NT2/D1 (cell line): ENCODE measurements at regions not wholly inside any gene's neighbourhood (a gene's known extent, or its start where the extent isn't known, plus 50 kb on each side); places are given as distances from the start of the nearest gene placed in this dataset.
"Not testable (repeated sequence)": the region's sequence is repeated elsewhere in the genome, so short reads cannot be mapped to it uniquely, and the experiment has no call there.

Experiments used
- DNase-seq: peaks from one replicate; pipeline ENCODE4 v3.0.0-alpha.2; 2011; ENCODE audit warnings: low read depth, low spot score
- H3K27me3 ChIP-seq: 2 replicates; pipeline ENCODE4 v1.6.0; 2011; ENCODE audit warnings: mild to moderate bottlenecking; ENCODE audit not compliant: insufficient read length, insufficient read depth
- H3K36me3 ChIP-seq: 2 replicates; pipeline ENCODE4 v1.6.1; 2011; ENCODE audit warnings: mild to moderate bottlenecking, low read length, mixed read lengths; ENCODE audit not compliant: insufficient read depth, insufficient read length
- H3K4me1 ChIP-seq: 2 replicates; pipeline ENCODE4 v1.5.1; 2011; ENCODE audit not compliant: insufficient read depth, insufficient read length
- H3K4me3 ChIP-seq: 2 replicates; pipeline ENCODE4 v1.5.1; 2011; ENCODE audit warnings: low read depth; ENCODE audit not compliant: insufficient read length
- H3K9ac ChIP-seq: 2 replicates; pipeline ENCODE4 v1.6.0; 2011; ENCODE audit warnings: low read depth; ENCODE audit not compliant: insufficient read length
- H3K9me3 ChIP-seq: 2 replicates; pipeline ENCODE4 v1.5.1; 2011; ENCODE audit warnings: mild to moderate bottlenecking, low read length; ENCODE audit not compliant: insufficient read depth
- SUZ12 ChIP-seq: IDR thresholded peaks from 2 replicates; pipeline ENCODE4 v1.6.1; 2011; ENCODE audit not compliant: insufficient read length, insufficient read depth; ENCODE audit errors: extremely low read depth
- YY1 ChIP-seq: IDR thresholded peaks from 2 replicates; pipeline ENCODE4 v1.6.1; 2011; ENCODE audit not compliant: insufficient read length, insufficient read depth
- ZNF274 ChIP-seq: IDR thresholded peaks from 2 replicates; pipeline ENCODE4 v1.6.1; 2011; ENCODE audit warnings: mild to moderate bottlenecking, low read depth, low read length

DNA sequence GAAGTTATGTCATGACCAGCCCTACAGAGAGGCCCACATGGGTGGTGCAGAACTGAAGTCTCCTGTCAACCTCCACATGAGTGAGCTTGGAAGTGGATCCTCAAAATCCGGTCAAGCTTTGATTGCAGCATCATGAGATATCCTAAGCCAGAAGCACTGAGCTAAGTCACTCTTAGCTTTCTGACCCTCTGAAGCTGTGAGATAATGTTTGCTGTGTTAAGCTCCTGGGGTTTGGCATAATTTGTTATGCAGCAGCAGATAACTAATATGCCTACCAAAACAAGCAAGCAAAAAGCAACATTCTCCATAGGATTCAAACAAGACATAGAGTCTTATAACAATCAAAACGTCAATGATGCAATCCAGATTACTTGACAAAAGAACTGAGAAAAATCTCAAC, 87.6 kb upstream of the GRIN2B start:
- H3K9me3 ChIP-seq: no peaks in the 10 kb centered on the region
- no peaks in the 10 kb centered on the region for H3K36me3 ChIP-seq
- H3K27me3 ChIP-seq: no peaks in the 10 kb centered on the region
- H3K9ac ChIP-seq: no peak overlapping the region
- no peak for DNase-seq
- no peak for TF ChIP-seq SUZ12
- no peak for TF ChIP-seq YY1
- TF ChIP-seq ZNF274: no peak
- H3K4me1 ChIP-seq: no peaks in the 10 kb centered on the region
- no peak overlapping the region for H3K4me3 ChIP-seq

DNA sequence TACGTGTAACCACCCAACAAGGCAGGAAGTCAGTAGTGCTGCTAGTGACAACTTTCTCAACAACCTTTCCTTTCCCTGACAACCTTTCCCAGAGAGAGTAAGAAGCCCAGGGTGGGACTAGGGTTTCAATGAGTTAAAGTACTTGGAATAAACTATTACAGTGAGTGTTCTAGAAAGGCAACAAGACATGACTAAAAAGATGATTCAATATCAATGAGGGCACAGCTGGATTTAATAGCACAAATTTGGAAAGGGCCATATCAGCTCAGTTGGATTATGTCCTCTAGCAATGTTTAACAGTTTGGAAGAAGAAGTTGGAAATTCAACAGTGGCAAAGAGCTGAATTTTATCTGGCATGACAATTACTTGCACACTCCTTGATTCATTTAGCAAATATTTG, 90.4 kb upstream of the GRIN2B start:
- no peaks in the 10 kb centered on the region for H3K4me1 ChIP-seq
- TF ChIP-seq ZNF274 (no peak), YY1 (no peak), SUZ12 (no peak)
- no peaks in the 10 kb centered on the region for H3K27me3 ChIP-seq
- no peaks in the 10 kb centered on the region for H3K36me3 ChIP-seq
- H3K4me3 ChIP-seq: no peak overlapping the region
- no peaks in the 10 kb centered on the region; the same call in 1 of the 2 replicates for H3K9me3 ChIP-seq
- H3K9ac ChIP-seq: no peak overlapping the region
- DNase-seq: no peak

DNA sequence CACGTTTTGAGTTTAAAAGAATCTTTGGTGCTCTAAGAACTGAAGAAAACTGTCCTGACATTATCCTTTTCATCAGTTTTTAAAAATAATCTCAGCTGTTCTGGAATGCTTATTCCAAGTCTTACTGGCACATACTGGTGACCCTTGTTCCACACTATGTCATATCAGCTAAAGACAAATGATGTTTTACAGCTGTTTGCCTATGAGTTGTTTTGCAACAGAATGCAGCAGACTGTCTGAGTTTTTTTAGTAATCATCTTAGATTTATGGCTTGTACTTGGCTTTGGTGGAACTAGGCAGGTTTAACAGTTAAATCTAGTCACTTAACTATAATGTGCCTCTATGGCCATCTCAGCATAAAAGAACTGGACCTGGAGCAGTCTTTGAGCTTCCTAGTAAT, 91.6 kb upstream of the GRIN2B start:
- H3K27me3 ChIP-seq: no peaks in the 10 kb centered on the region
- H3K9me3 ChIP-seq: peaks cover 5% of the 10 kb centered on the region; the same call in 1 of the 2 replicates
- TF ChIP-seq SUZ12: no peak
- TF ChIP-seq YY1: no peak
- no peak for TF ChIP-seq ZNF274
- no peaks in the 10 kb centered on the region for H3K4me1 ChIP-seq
- H3K9ac ChIP-seq: no peak overlapping the region
- H3K4me3 ChIP-seq: no peak overlapping the region
- no peak for DNase-seq
- H3K36me3 ChIP-seq: no peaks in the 10 kb centered on the region

DNA sequence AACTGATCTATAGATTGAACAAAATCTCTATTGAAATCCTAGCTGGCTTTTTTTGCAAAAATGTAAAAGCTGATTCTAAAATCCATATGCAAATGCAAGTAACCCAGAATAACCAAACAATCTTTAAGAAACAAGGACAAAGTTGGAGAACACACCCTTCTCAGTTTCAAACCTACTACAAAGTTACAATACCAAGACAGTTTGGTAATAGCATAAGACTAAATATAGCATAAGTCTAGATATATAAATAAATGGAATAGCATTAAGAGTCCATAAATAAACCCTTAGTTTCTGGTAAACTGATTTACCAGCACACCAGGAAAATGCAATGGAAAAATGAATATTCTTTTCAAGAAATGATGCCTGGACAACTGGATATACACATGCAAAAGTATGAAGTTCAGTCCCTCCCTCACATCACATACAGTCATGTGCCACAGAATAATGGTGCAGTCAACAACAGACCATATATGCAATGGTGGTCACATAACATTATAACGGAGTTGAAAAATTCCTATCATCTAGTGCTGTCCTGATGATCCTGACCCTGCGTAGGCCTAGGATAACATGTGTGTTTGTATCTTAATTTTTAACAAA, 94.5 kb upstream of the GRIN2B start:
- DNase-seq: no peak
- TF ChIP-seq SUZ12 (no peak), ZNF274 (no peak), YY1 (no peak)
- Histone ChIP-seq H3K27me3 (no peaks in the 10 kb centered on the region), H3K9ac (no peak overlapping the region), H3K36me3 (no peaks in the 10 kb centered on the region), H3K9me3 (peaks cover 5% of the 10 kb centered on the region; the same call in 1 of the 2 replicates), H3K4me3 (no peak overlapping the region), H3K4me1 (no peaks in the 10 kb centered on the region)

DNA sequence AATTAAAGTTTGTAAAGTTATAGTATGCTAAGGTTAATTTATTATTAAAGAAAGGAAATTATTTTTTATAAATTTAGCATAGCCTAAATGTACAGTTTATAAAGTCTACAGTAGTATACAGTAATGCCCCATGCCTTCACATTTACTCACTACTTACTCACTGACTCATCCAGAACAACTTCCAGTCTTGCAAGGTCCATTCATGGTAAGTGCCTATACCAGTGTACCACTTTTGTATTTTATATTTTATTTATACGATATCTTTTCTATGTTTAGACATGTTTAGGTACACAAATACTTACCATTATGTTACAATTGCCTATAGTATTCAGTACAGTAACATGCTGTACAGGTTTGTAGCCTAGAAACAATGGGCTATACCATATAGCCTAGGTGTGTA, 95.1 kb upstream of the GRIN2B start:
- Histone ChIP-seq H3K9me3 (peaks cover 5% of the 10 kb centered on the region; the same call in 1 of the 2 replicates), H3K36me3 (no peaks in the 10 kb centered on the region), H3K4me3 (no peak overlapping the region), H3K4me1 (no peaks in the 10 kb centered on the region), H3K9ac (no peak overlapping the region), H3K27me3 (no peaks in the 10 kb centered on the region)
- no peak for DNase-seq
- no peak for TF ChIP-seq SUZ12
- TF ChIP-seq YY1: no peak
- TF ChIP-seq ZNF274: no peak

DNA sequence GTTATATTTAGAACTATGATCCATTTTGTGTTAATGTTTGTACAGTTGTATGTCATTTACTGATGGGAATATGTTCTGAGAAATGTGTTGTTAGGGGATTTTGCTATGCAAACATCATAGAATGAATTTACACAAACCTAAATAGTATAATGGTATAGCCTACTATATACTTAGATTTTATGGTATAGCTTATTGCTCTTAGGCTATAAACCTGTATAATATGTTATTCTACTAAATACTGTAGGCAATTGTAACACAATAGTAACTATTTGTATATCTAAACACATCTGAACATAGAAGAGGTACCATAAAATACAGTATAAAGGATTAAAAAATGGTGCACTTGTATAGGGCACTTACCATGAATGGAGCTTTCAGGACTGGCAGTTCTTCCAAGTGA, 105.4 kb upstream of the GRIN2B start:
- TF ChIP-seq ZNF274 (no peak), YY1 (no peak), SUZ12 (no peak)
- no peak for DNase-seq
- H3K9ac ChIP-seq: no peak overlapping the region

DNA sequence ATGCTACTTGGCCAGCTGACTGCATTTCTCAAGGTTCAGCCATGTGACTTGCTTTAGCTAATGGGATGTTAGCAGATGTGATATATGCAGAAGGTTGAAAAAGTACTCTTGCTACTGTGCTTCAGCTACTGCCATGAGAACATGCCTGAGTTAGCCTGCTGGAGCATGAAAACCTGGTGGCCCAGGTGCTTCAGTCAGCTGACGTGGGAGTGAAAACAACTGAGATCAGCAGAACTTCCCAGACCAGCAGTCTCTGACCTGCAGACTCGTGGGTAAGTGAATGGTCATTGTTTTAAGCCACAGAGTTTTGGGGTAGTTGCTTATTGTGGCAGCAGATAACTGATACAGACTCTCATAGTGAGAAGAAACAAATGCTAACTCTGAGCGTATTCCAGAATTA, 118.6 kb upstream of the GRIN2B start:
- no peak for DNase-seq
- peaks cover 3% of the 10 kb centered on the region for H3K4me1 ChIP-seq
- no peaks in the 10 kb centered on the region for H3K27me3 ChIP-seq
- no peaks in the 10 kb centered on the region for H3K36me3 ChIP-seq
- TF ChIP-seq ZNF274 (no peak), YY1 (no peak), SUZ12 (no peak)
- H3K4me3 ChIP-seq: no peak overlapping the region
- peaks cover 21% of the 10 kb centered on the region; the same call in 1 of the 2 replicates for H3K9me3 ChIP-seq
- no peak overlapping the region for H3K9ac ChIP-seq

More for the DNA sequence above, 105.4 kb upstream of the GRIN2B start:
- Histone ChIP-seq H3K36me3 (no peaks in the 10 kb centered on the region), H3K4me1 (no peaks in the 10 kb centered on the region), H3K4me3 (no peak overlapping the region), H3K9me3 (no peaks in the 10 kb centered on the region), H3K27me3 (no peaks in the 10 kb centered on the region)

DNA sequence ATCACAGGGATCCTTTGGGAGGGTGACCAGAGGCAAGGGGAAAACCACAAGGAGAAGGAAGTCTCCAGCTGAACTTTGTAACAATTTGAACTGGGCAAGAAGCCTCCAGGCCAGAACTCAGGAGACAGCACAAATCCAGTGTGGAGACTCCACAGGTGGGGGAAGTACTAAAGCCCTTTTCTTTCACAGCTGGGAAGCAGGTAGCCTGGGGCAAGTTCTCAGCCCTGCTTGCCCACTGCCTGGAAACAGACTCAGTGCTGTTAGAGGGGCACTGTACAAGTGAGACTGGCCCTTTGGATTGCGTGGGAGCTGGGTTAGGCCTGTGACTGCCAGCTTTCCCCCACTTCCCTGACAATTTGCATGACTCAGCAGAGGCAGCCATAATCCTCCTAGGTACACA, 120.2 kb upstream of the GRIN2B start:
- not testable (repeated sequence) for H3K9ac ChIP-seq, H3K4me3 ChIP-seq, DNase-seq, H3K36me3 ChIP-seq, H3K4me1 ChIP-seq, H3K27me3 ChIP-seq
- peaks cover 21% of the 10 kb centered on the region; the same call in 1 of the 2 replicates for H3K9me3 ChIP-seq
